H1 (cell line): ENCODE measurements at regions not wholly inside any gene's neighbourhood (a gene's known extent, or its start where the extent isn't known, plus 50 kb on each side); places are given as distances from the start of the nearest gene placed in this dataset.

Experiments used
- CTCF ChIA-PET: fragments of 300-600 bp; sonication (Branson Sonifier 250); formaldehyde crosslinking; loops from one replicate; lab custom pipeline; 2021; ENCODE audit not compliant: partially characterized antibody; lab: Charles Lee
- POLR2A ChIA-PET: fragments of 300-600 bp; sonication (Branson Sonifier 250); formaldehyde crosslinking; loops from one replicate; lab custom pipeline; 2021; ENCODE audit warnings: inconsistent platforms; ENCODE audit not compliant: partially characterized antibody; lab: Charles Lee
- DNase-seq, 2 experiments: peaks; one replicate each; pipeline versions ENCODE4 v3.0.0 to v3.0.0-alpha.2; 2010 to 2022; ENCODE audit warnings: low spot score in 2 of 2, low read depth in 1 of 2, mixed read lengths in 1 of 2
- FAIRE-seq: peaks from 2 replicates; lab custom pipeline; 2011; peaks lifted over from hg19 to GRCh38; lab: Jason Lieb, UNC
- H2AFZ ChIP-seq: 2 replicates; pipeline ENCODE4 v1.8.1; 2012; ENCODE audit warnings: low read length, inconsistent platforms
- H2AK5ac ChIP-seq: 2 replicates; pipeline ENCODE4 v1.6.1; 2013; ENCODE audit warnings: low read depth, low read length
- H2BK120ac ChIP-seq: replicated peaks from 2 replicates; pipeline ENCODE3; 2013; ENCODE audit warnings: low read depth, low read length, inconsistent platforms
- H2BK12ac ChIP-seq: 2 replicates; pipeline ENCODE4 v1.6.1; 2013; ENCODE audit warnings: low read depth, low read length
- H2BK15ac ChIP-seq: 2 replicates; pipeline ENCODE4 v1.6.1; 2013; ENCODE audit warnings: low read length
- H2BK20ac ChIP-seq: 2 replicates; pipeline ENCODE4 v1.6.1; 2013; ENCODE audit warnings: low read length
- H2BK5ac ChIP-seq: 2 replicates; pipeline ENCODE4 v1.6.1; 2013; ENCODE audit warnings: low read depth, low read length
- H3K14ac ChIP-seq: 2 replicates; pipeline ENCODE4 v1.6.1; 2013; ENCODE audit warnings: inconsistent platforms; ENCODE audit not compliant: insufficient read length
- H3K18ac ChIP-seq: 2 replicates; pipeline ENCODE4 v1.6.1; 2013; ENCODE audit warnings: low read length; ENCODE audit errors: extremely low read depth
- H3K23ac ChIP-seq: 2 replicates; pipeline ENCODE4 v1.6.1; 2013; ENCODE audit warnings: inconsistent platforms; ENCODE audit not compliant: insufficient read length
- H3K23me2 ChIP-seq: 2 replicates; pipeline ENCODE4 v1.6.1; 2013; ENCODE audit warnings: low read depth, low read length
- H3K27ac ChIP-seq: 2 replicates; pipeline ENCODE4 v1.6.1; 2011; ENCODE audit warnings: low read depth, low read length, inconsistent platforms
- H3K27me3 ChIP-seq, 4 experiments: replicated peaks in 1 of 4; 1 replicate in 1 of 4; 2 replicates in 3 of 4; pipeline versions ENCODE4 v1.6.1 to v1.8.1; 2011 to 2013; ENCODE audit warnings: low read length in 3 of 4, mild to moderate bottlenecking in 3 of 4, inconsistent platforms in 2 of 4, mixed read lengths in 2 of 4, moderate library complexity in 1 of 4; ENCODE audit not compliant: control insufficient read depth in 3 of 4, insufficient read depth in 3 of 4; ENCODE audit errors: extremely low read depth in 1 of 4
- H3K36me3 ChIP-seq, 4 experiments: 2 replicates each; pipeline versions ENCODE4 v1.6.1 to v1.8.1; 2011 to 2013; ENCODE audit warnings: mild to moderate bottlenecking in 4 of 4, low read length in 3 of 4, moderate library complexity in 2 of 4, control low read depth in 1 of 4, inconsistent platforms in 1 of 4; ENCODE audit not compliant: insufficient read depth in 4 of 4, control insufficient read depth in 2 of 4
- H3K4ac ChIP-seq: replicated peaks from 2 replicates; pipeline ENCODE3; 2013; ENCODE audit warnings: low read length, low read depth, mixed read lengths, inconsistent platforms; ENCODE audit not compliant: insufficient read length
- H3K4me1 ChIP-seq, 4 experiments: replicated peaks in 1 of 4; 1 replicate in 1 of 4; 2 replicates in 3 of 4; pipeline versions ENCODE4 v1.6.1 to v1.8.1; 2011 to 2013; ENCODE audit warnings: low read length in 3 of 4, inconsistent platforms in 2 of 4, mixed read lengths in 1 of 4; ENCODE audit not compliant: insufficient read depth in 4 of 4, control insufficient read depth in 3 of 4
- H3K4me2 ChIP-seq, 2 experiments: 2 replicates each; pipeline versions ENCODE4 v1.6.1 to v1.8.1; 2011 to 2013; ENCODE audit warnings: low read depth in 2 of 2, low read length in 2 of 2, control low read depth in 1 of 2, inconsistent platforms in 1 of 2, mild to moderate bottlenecking in 1 of 2; ENCODE audit not compliant: insufficient read depth in 1 of 2
- H3K4me3 ChIP-seq, 4 experiments: fragments of 200-600, 300-600 bp in 1 of 4; sonication (generic), shearing (Covaris generic), sonication (Bioruptor Twin) in 1 of 4; 2 replicates each; pipeline versions ENCODE4 v1.5.1 to v1.8.1; 2011 to 2016; ENCODE audit warnings: low read length in 4 of 4, low read depth in 3 of 4, control low read depth in 2 of 4, inconsistent platforms in 2 of 4, mild to moderate bottlenecking in 2 of 4, mixed read lengths in 1 of 4, moderate library complexity in 1 of 4; ENCODE audit not compliant: insufficient read depth in 2 of 4; ENCODE audit errors: extremely low read depth in 1 of 4
- H3K56ac ChIP-seq: replicated peaks from 2 replicates; pipeline ENCODE3; 2013; ENCODE audit warnings: low read depth, mild to moderate bottlenecking, mixed read lengths, low read length, inconsistent platforms; ENCODE audit not compliant: insufficient read length
- H3K79me1 ChIP-seq: 2 replicates; pipeline ENCODE4 v1.6.1; 2013; ENCODE audit warnings: low read depth, low read length, control low read depth
- H3K79me2 ChIP-seq, 2 experiments: 2 replicates each; pipeline versions ENCODE4 v1.6.1 to v1.8.1; 2012 to 2013; ENCODE audit warnings: low read length in 2 of 2, mild to moderate bottlenecking in 2 of 2, inconsistent platforms in 1 of 2; ENCODE audit not compliant: insufficient read depth in 2 of 2, control insufficient read depth in 1 of 2
- H3K9ac ChIP-seq, 4 experiments: replicated peaks in 1 of 4; 1 replicate in 1 of 4; 2 replicates in 3 of 4; pipeline versions ENCODE4 v1.6.1 to v1.8.1; 2011 to 2013; ENCODE audit warnings: low read depth in 3 of 4, low read length in 3 of 4, control low read depth in 2 of 4, mild to moderate bottlenecking in 2 of 4, moderate library complexity in 2 of 4, inconsistent platforms in 1 of 4; ENCODE audit errors: extremely low read depth in 1 of 4
- H3K9me3 ChIP-seq, 2 experiments: 2 replicates each; pipeline versions ENCODE4 v1.6.1 to v1.8.1; 2012 to 2013; ENCODE audit warnings: mild to moderate bottlenecking in 2 of 2, moderate library complexity in 2 of 2, control low read depth in 1 of 2, inconsistent platforms in 1 of 2, low read depth in 1 of 2, low read length in 1 of 2, mixed read lengths in 1 of 2; ENCODE audit not compliant: insufficient read depth in 2 of 2
- H4K20me1 ChIP-seq, 2 experiments: replicated peaks in 1 of 2; 2 replicates each; pipeline versions ENCODE3 to v1.8.1; 2011 to 2013; ENCODE audit warnings: inconsistent platforms in 2 of 2, low read length in 2 of 2, mild to moderate bottlenecking in 1 of 2; ENCODE audit not compliant: insufficient read depth in 2 of 2, control insufficient read depth in 1 of 2
- H4K5ac ChIP-seq: 2 replicates; pipeline ENCODE4 v1.6.1; 2013; ENCODE audit warnings: low read length, low read depth, mixed read lengths, inconsistent platforms; ENCODE audit not compliant: insufficient read length
- H4K8ac ChIP-seq: 2 replicates; pipeline ENCODE4 v1.8.0; 2013; ENCODE audit warnings: mild to moderate bottlenecking, moderate library complexity, low read length, inconsistent platforms; ENCODE audit not compliant: insufficient read depth; ENCODE audit errors: extremely low read depth
- H4K91ac ChIP-seq: replicated peaks from 2 replicates; pipeline ENCODE3; 2013; ENCODE audit warnings: low read length, mixed read lengths, inconsistent platforms; ENCODE audit not compliant: insufficient read length
- CEBPB ChIP-seq: IDR thresholded peaks from 2 replicates; pipeline ENCODE4 v1.6.1; 2012; ENCODE audit warnings: low read depth, low read length
- RNF2 ChIP-seq: fragments of 200-900, 300-1000 bp; sonication (generic); IDR thresholded peaks from 2 replicates; pipeline ENCODE4 v1.7.1; 2016; ENCODE audit warnings: borderline replicate concordance, low read depth, mild to moderate bottlenecking, antibody characterized with exemption, low read length; ENCODE audit not compliant: poor library complexity, severe bottlenecking; ENCODE audit errors: missing control alignments
- SP1 ChIP-seq: IDR thresholded peaks from 2 replicates; pipeline ENCODE4 v1.6.1; 2011; ENCODE audit warnings: low read depth, low read length
- TEAD4 ChIP-seq: IDR thresholded peaks from 2 replicates; pipeline ENCODE4 v1.6.1; 2012; ENCODE audit warnings: low read depth, low read length, inconsistent platforms, mixed read lengths
- WGBS, 2 experiments: shearing (Covaris generic) in 1 of 2; methylation state at CpG; one replicate each; pipeline versions ENCODE4 v1.1.6 to v1.1.7; 2013 to 2015; ENCODE audit warnings: low lambda C conversion rate in 2 of 2, mixed read lengths in 2 of 2, inconsistent platforms in 1 of 2, low coverage in 1 of 2, missing lambda C conversion rate in 1 of 2; ENCODE audit not compliant: insufficient replicate concordance in 2 of 2, insufficient coverage in 1 of 2, insufficient read length in 1 of 2; ENCODE audit errors: extremely low coverage in 1 of 2, missing lambda C conversion rate in 1 of 2; 5-methylcytosine and 5-hydroxymethylcytosine counted together

DNA sequence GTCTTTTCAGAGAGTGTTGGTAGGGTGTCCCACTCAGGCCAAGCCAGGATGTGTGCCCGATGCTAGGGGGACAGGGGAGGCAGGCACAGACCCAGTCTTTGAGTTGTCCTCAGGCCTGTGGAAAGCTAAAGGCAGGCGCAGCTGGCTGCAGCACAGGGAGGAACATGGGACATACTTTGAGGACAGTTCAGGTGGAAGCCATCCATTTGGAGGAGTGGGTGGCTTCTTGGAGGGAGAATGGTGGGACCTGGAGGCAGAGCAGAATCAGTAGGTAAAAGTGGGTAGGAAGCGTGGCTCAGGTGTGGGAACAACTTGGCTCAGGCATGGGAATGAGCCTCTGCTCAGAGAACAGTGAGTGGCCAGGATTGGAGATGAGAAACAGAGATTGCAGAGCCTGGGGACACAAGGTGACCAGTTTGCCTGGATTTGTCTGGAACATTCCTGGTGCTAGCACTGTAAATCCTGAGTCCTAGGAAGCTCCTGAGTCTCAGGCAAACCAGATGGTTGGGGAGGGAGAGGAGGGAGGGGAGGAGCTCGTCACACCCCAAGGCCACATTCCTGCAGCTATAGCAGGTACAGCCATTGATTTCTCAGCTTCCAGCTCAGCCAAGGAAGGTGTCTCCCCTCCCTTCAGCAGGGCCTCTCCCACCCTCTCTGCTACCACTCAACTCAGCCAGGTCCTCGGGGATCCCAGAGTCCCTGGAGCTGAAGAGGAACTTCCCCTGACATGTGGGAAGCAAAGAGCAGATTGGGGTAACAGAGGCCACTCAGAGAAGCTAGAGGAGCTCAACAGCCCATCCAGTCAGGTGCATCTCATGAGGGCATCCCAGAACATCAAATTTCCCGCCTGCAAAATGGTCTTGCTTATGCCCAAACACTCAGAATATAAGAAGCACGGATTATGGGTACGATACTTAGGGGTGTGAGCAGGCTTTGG lies 65.2 kb upstream of the TINAGL1 start:
- Histone ChIP-seq H3K79me1 (no peaks in the 10 kb centered on the region), H3K18ac (no peak overlapping the region), H2AFZ (no peak overlapping the region), H2AK5ac (no peak overlapping the region), H3K9me3 (no peaks in the 10 kb centered on the region), H2BK15ac (no peak overlapping the region), H3K27me3 (no peaks in the 10 kb centered on the region), H3K9ac (no peak overlapping the region), H3K14ac (no peak overlapping the region), H4K91ac (no peak overlapping the region), H3K36me3 (no peaks in the 10 kb centered on the region), H3K56ac (no peak overlapping the region), H2BK5ac (no peak overlapping the region), H3K4me1 (peaks cover 0 to 1% (median 0%) of the 10 kb centered on the region in 4 experiments; a peak in 2 of 7 replicates), H3K79me2 (no peaks in the 10 kb centered on the region), H3K4me3 (no peak overlapping the region), H3K23me2 (0 out of 2 replicates have a peak, but pooled peaks cover 2% of the 10 kb centered on the region), H4K5ac (no peak overlapping the region), H2BK120ac (no peak overlapping the region), H2BK20ac (peak overlapping the region; percentile 35; the same call in 1 of the 2 replicates), H3K27ac (no peak overlapping the region), H4K20me1 (peaks cover 0 to 2% of the 10 kb centered on the region in 2 experiments), H2BK12ac (peak overlapping the region; percentile 6; the same call in 1 of the 2 replicates), H4K8ac (no peak overlapping the region; the same call in 1 of the 2 replicates), H3K23ac (no peak overlapping the region), H3K4ac (no peak overlapping the region), H3K4me2 (no peak overlapping the region)
- TF ChIP-seq TEAD4 (peak; percentile 55; the same call in 1 of the 2 replicates), CEBPB (no peak), RNF2 (no peak), SP1 (no peak)
- WGBS, 2 experiments, result 49% methylated on average over 7 of the region's 8 CpGs; no CpG with 5 or more reads in 1 of the 2 experiments
- CTCF ChIA-PET, result interaction anchor here (0.6 to 2.8 kb wide), 15 partner anchors 9 to 203 kb away, joined by 3 to 11 read pairs (median 4); no protein-coding TSS in a partner anchor
- no peak for FAIRE-seq
- no peak for DNase-seq
- POLR2A ChIA-PET, result interaction anchor here (0.6 to 1.0 kb wide), 3 partner anchors 13 to 340 kb away, joined by 3 read pairs; no protein-coding TSS in a partner anchor
